ENCODE measurements at regions not wholly inside any gene's neighbourhood (a gene's known extent, or its start where the extent isn't known, plus 50 kb on each side); places are given as distances from the start of the nearest gene placed in this dataset.
"Not testable (repeated sequence)": the region's sequence is repeated elsewhere in the genome, so short reads cannot be mapped to it uniquely, and the experiment has no call there.

GRCh38 chr4:162830899-162831298 lies 335.8 kb downstream of the NAF1 start:
- H3K4me1 Mint-ChIP-seq, result no peaks in the 10 kb centered on the region
- DNase-seq (ENCODE audit: low spot score in 2 of 2), result no peak
- no peaks in the 10 kb centered on the region for H3K27me3 Mint-ChIP-seq
- no peak overlapping the region for H3K4me3 Mint-ChIP-seq
- peaks cover 2% of the 10 kb centered on the region for H3K36me3 Mint-ChIP-seq (ENCODE audit: insufficient read depth)
- no peak for ATAC-seq (replicated peaks; ENCODE audit: extremely low read depth, poor library complexity, severe bottlenecking)
- peaks cover 12% of the 10 kb centered on the region for H3K9me3 Mint-ChIP-seq
- H3K27ac Mint-ChIP-seq (ENCODE audit: low read depth), result no peak overlapping the region

- not testable (repeated sequence) for ATAC-seq (replicated peaks; ENCODE audit: extremely low read depth, poor library complexity, severe bottlenecking); H3K36me3 Mint-ChIP-seq (ENCODE audit: insufficient read depth); H3K4me3 Mint-ChIP-seq; H3K27ac Mint-ChIP-seq (ENCODE audit: low read depth); H3K9me3 Mint-ChIP-seq; H3K27me3 Mint-ChIP-seq; DNase-seq (ENCODE audit: low spot score in 2 of 2); H3K4me1 Mint-ChIP-seq
These were observed 349.3 kb downstream of the NAF1 start for GRCh38 chr4:162817374-162817773.

GRCh38 chr4:162804351-162804924 lies 362.3 kb downstream of the NAF1 start:
- no peaks in the 10 kb centered on the region for H3K4me1 Mint-ChIP-seq
- no peaks in the 10 kb centered on the region for H3K27me3 Mint-ChIP-seq
- no peak for ATAC-seq (replicated peaks; ENCODE audit: extremely low read depth, poor library complexity, severe bottlenecking)

GRCh38 chr4:162803378-162803777 lies 363.3 kb downstream of the NAF1 start:
- Mint-ChIP-seq H3K27me3 (no peaks in the 10 kb centered on the region), H3K9me3 (peaks cover 6% of the 10 kb centered on the region), H3K4me3 (no peak overlapping the region), H3K27ac (ENCODE audit: low read depth) (no peak overlapping the region), H3K4me1 (no peaks in the 10 kb centered on the region), H3K36me3 (ENCODE audit: insufficient read depth) (no peaks in the 10 kb centered on the region)
- DNase-seq (ENCODE audit: low spot score in 2 of 2) (no peak), ATAC-seq (replicated peaks; ENCODE audit: extremely low read depth, poor library complexity, severe bottlenecking) (no peak)

More at GRCh38 chr4:162804351-162804924, 362.3 kb downstream of the NAF1 start:
- Mint-ChIP-seq H3K27ac (ENCODE audit: low read depth) (no peak overlapping the region), H3K9me3 (peaks cover 6% of the 10 kb centered on the region), H3K4me3 (no peak overlapping the region), H3K36me3 (ENCODE audit: insufficient read depth) (no peaks in the 10 kb centered on the region)
- DNase-seq (ENCODE audit: low spot score in 2 of 2), result no peak

GRCh38 chr4:162797108-162797507 lies 369.6 kb downstream of the NAF1 start:
- no peak for DNase-seq (ENCODE audit: low spot score in 2 of 2)

GRCh38 chr4:162793571-162793970 lies 373.1 kb downstream of the NAF1 start:
- H3K27ac Mint-ChIP-seq (ENCODE audit: low read depth), result no peak overlapping the region
- no peaks in the 10 kb centered on the region for H3K27me3 Mint-ChIP-seq
- peaks cover 16% of the 10 kb centered on the region for H3K9me3 Mint-ChIP-seq
- H3K4me1 Mint-ChIP-seq, result no peaks in the 10 kb centered on the region
- no peaks in the 10 kb centered on the region for H3K36me3 Mint-ChIP-seq (ENCODE audit: insufficient read depth)
- DNase-seq (ENCODE audit: low spot score in 2 of 2) (no peak), ATAC-seq (replicated peaks; ENCODE audit: extremely low read depth, poor library complexity, severe bottlenecking) (no peak)
- no peak overlapping the region for H3K4me3 Mint-ChIP-seq

More at GRCh38 chr4:162797108-162797507, 369.6 kb downstream of the NAF1 start:
- Mint-ChIP-seq H3K4me1 (no peaks in the 10 kb centered on the region), H3K4me3 (no peak overlapping the region), H3K27me3 (no peaks in the 10 kb centered on the region), H3K9me3 (peaks cover 6% of the 10 kb centered on the region), H3K36me3 (ENCODE audit: insufficient read depth) (no peaks in the 10 kb centered on the region), H3K27ac (ENCODE audit: low read depth) (no peak overlapping the region)
- ATAC-seq (replicated peaks; ENCODE audit: extremely low read depth, poor library complexity, severe bottlenecking), result no peak

GRCh38 chr4:162793004-162793403 lies 373.7 kb downstream of the NAF1 start:
- Mint-ChIP-seq H3K9me3 (peaks cover 20% of the 10 kb centered on the region), H3K4me1 (no peaks in the 10 kb centered on the region), H3K27ac (ENCODE audit: low read depth) (no peak overlapping the region), H3K4me3 (no peak overlapping the region), H3K27me3 (no peaks in the 10 kb centered on the region), H3K36me3 (ENCODE audit: insufficient read depth) (no peaks in the 10 kb centered on the region)
- ATAC-seq (replicated peaks; ENCODE audit: extremely low read depth, poor library complexity, severe bottlenecking) (no peak), DNase-seq (ENCODE audit: low spot score in 2 of 2) (no peak)

GRCh38 chr4:162791226-162791625 lies 375.5 kb downstream of the NAF1 start:
- ATAC-seq (replicated peaks; ENCODE audit: extremely low read depth, poor library complexity, severe bottlenecking), result no peak

GRCh38 chr4:162787120-162787519 lies 379.6 kb downstream of the NAF1 start:
- H3K4me1 Mint-ChIP-seq, result no peaks in the 10 kb centered on the region
- ATAC-seq (replicated peaks; ENCODE audit: extremely low read depth, poor library complexity, severe bottlenecking) (no peak), DNase-seq (ENCODE audit: low spot score in 2 of 2) (no peak)
- no peak overlapping the region for H3K4me3 Mint-ChIP-seq
- no peaks in the 10 kb centered on the region for H3K27me3 Mint-ChIP-seq
- H3K9me3 Mint-ChIP-seq, result peaks cover 25% of the 10 kb centered on the region
- H3K27ac Mint-ChIP-seq (ENCODE audit: low read depth), result no peak overlapping the region
- no peaks in the 10 kb centered on the region for H3K36me3 Mint-ChIP-seq (ENCODE audit: insufficient read depth)

More at GRCh38 chr4:162791226-162791625, 375.5 kb downstream of the NAF1 start:
- Mint-ChIP-seq H3K27ac (ENCODE audit: low read depth) (no peak overlapping the region), H3K4me3 (no peak overlapping the region), H3K36me3 (ENCODE audit: insufficient read depth) (no peaks in the 10 kb centered on the region), H3K27me3 (no peaks in the 10 kb centered on the region), H3K4me1 (no peaks in the 10 kb centered on the region), H3K9me3 (peaks cover 25% of the 10 kb centered on the region)
- no peak for DNase-seq (ENCODE audit: low spot score in 2 of 2)

- no peaks in the 10 kb centered on the region for H3K36me3 Mint-ChIP-seq (ENCODE audit: insufficient read depth)
- H3K9me3 Mint-ChIP-seq, result peaks cover 10% of the 10 kb centered on the region
- ATAC-seq (replicated peaks; ENCODE audit: extremely low read depth, poor library complexity, severe bottlenecking) (no peak), DNase-seq (ENCODE audit: low spot score in 2 of 2) (no peak)
- no peaks in the 10 kb centered on the region for H3K4me1 Mint-ChIP-seq
- H3K27ac Mint-ChIP-seq (ENCODE audit: low read depth), result no peak overlapping the region
- H3K27me3 Mint-ChIP-seq, result no peaks in the 10 kb centered on the region
- H3K4me3 Mint-ChIP-seq, result no peak overlapping the region
These were observed 383.7 kb downstream of the NAF1 start for GRCh38 chr4:162782778-162783525.

GRCh38 chr4:162782096-162782777 lies 384.5 kb downstream of the NAF1 start:
- H3K27ac Mint-ChIP-seq (ENCODE audit: low read depth), result no peak overlapping the region
- ATAC-seq (replicated peaks; ENCODE audit: extremely low read depth, poor library complexity, severe bottlenecking), result no peak

GRCh38 chr4:162770761-162771490 lies 395.8 kb downstream of the NAF1 start:
- ATAC-seq (replicated peaks; ENCODE audit: extremely low read depth, poor library complexity, severe bottlenecking) (no peak), DNase-seq (ENCODE audit: low spot score in 2 of 2) (no peak)
- peaks cover 8% of the 10 kb centered on the region for H3K9me3 Mint-ChIP-seq
- no peaks in the 10 kb centered on the region for H3K27me3 Mint-ChIP-seq
- H3K36me3 Mint-ChIP-seq (ENCODE audit: insufficient read depth), result peaks cover 2% of the 10 kb centered on the region
- no peak overlapping the region for H3K27ac Mint-ChIP-seq (ENCODE audit: low read depth)
- H3K4me1 Mint-ChIP-seq, result no peaks in the 10 kb centered on the region
- no peak overlapping the region for H3K4me3 Mint-ChIP-seq

More at GRCh38 chr4:162782096-162782777, 384.5 kb downstream of the NAF1 start:
- Mint-ChIP-seq H3K9me3 (peaks cover 10% of the 10 kb centered on the region), H3K4me3 (no peak overlapping the region), H3K27me3 (no peaks in the 10 kb centered on the region), H3K36me3 (ENCODE audit: insufficient read depth) (no peaks in the 10 kb centered on the region), H3K4me1 (no peaks in the 10 kb centered on the region)
- DNase-seq (ENCODE audit: low spot score in 2 of 2), result no peak

Measured in central memory CD8-positive, alpha-beta T cell (primary cell).